CD14-positive monocyte (primary cell): ENCODE measurements at regions not wholly inside any gene's neighbourhood (a gene's known extent, or its start where the extent isn't known, plus 50 kb on each side); places are given as distances from the start of the nearest gene placed in this dataset.

ENCODE experiments used
- DNase-seq, 3 donors: peaks; one replicate each; pipeline ENCODE4 v3.0.0-alpha.2; 2011 to 2022
- H2AFZ ChIP-seq: 2 replicates; pipeline ENCODE4 v1.6.0; 2012; ENCODE audit warnings: mild to moderate bottlenecking, low read depth, low read length, inconsistent platforms; ENCODE audit not compliant: insufficient read depth, poor library complexity, severe bottlenecking
- H3K27ac ChIP-seq, 2 donors: 1 replicate in 1 of 2; 2 replicates in 1 of 2; pipeline ENCODE4 v1.5.1; 2012 to 2013; ENCODE audit warnings: low read length in 2 of 2, control low read depth in 1 of 2, inconsistent platforms in 1 of 2, low read depth in 1 of 2, mild to moderate bottlenecking in 1 of 2
- H3K27me3 ChIP-seq, 2 donors: one replicate each; pipeline versions ENCODE4 v1.6.0 to v1.6.1; 2011 to 2013; ENCODE audit warnings: low read length in 2 of 2; ENCODE audit not compliant: control insufficient read depth in 2 of 2, insufficient read depth in 2 of 2
- H3K36me3 ChIP-seq, 2 donors: replicated peaks in 1 of 2; 1 replicate in 1 of 2; 2 replicates in 1 of 2; pipeline versions ENCODE4 v1.5.1 to v1.6.1; 2012 to 2013; ENCODE audit warnings: low read length in 2 of 2, control low read depth in 1 of 2, inconsistent platforms in 1 of 2, mild to moderate bottlenecking in 1 of 2; ENCODE audit not compliant: insufficient read depth in 2 of 2, control insufficient read depth in 1 of 2
- H3K4me1 ChIP-seq, 2 donors: 1 replicate in 1 of 2; 2 replicates in 1 of 2; pipeline versions ENCODE4 v1.5.1 to v1.6.1; 2012 to 2013; ENCODE audit warnings: low read length in 2 of 2, control low read depth in 1 of 2, inconsistent platforms in 1 of 2, mild to moderate bottlenecking in 1 of 2, moderate library complexity in 1 of 2; ENCODE audit not compliant: insufficient read depth in 2 of 2, control insufficient read depth in 1 of 2
- H3K4me2 ChIP-seq: replicated peaks from 2 replicates; pipeline ENCODE3; 2012; ENCODE audit warnings: low read length, moderate library complexity, mild to moderate bottlenecking; ENCODE audit not compliant: poor library complexity, severe bottlenecking; ENCODE audit errors: extremely low read depth
- H3K4me3 ChIP-seq, 3 experiments: fragments of 200-600 bp in 1 of 3; sonication (generic) in 1 of 3; replicated peaks in 1 of 3; 1 replicate in 2 of 3; 2 replicates in 1 of 3; pipeline ENCODE4 v1.5.1; 2011 to 2013; ENCODE audit warnings: low read length in 3 of 3, mild to moderate bottlenecking in 3 of 3, control low read depth in 2 of 3, low read depth in 2 of 3, inconsistent platforms in 1 of 3, moderate library complexity in 1 of 3
- H3K79me2 ChIP-seq: 2 replicates; pipeline ENCODE4 v1.6.0; 2012; ENCODE audit warnings: mild to moderate bottlenecking, control low read depth, inconsistent platforms, low read length, moderate library complexity; ENCODE audit not compliant: insufficient read depth
- H3K9ac ChIP-seq: 2 replicates; pipeline ENCODE4 v1.6.0; 2017; ENCODE audit warnings: low read length, mild to moderate bottlenecking; ENCODE audit not compliant: insufficient read depth, poor library complexity, severe bottlenecking
- H3K9me3 ChIP-seq, 2 donors: replicated peaks in 1 of 2; 1 replicate in 1 of 2; 2 replicates in 1 of 2; pipeline versions ENCODE4 v1.5.1 to v1.6.1; 2012 to 2013; ENCODE audit warnings: low read length in 2 of 2, control low read depth in 1 of 2; ENCODE audit not compliant: control insufficient read depth in 1 of 2, insufficient read depth in 1 of 2
- H4K20me1 ChIP-seq: 2 replicates; pipeline ENCODE4 v1.6.0; 2012; ENCODE audit warnings: mild to moderate bottlenecking, low read length, control low read depth, moderate library complexity; ENCODE audit not compliant: insufficient read depth
- H3K27ac Mint-ChIP-seq, 7 donors: one replicate each; pipeline ENCODE4 v1.8.0; 2020; ENCODE audit warnings: mild to moderate bottlenecking in 7 of 7, mixed read lengths in 7 of 7, moderate library complexity in 6 of 7, inconsistent platforms in 2 of 7
- H3K27me3 Mint-ChIP-seq, 3 donors: one replicate each; pipeline ENCODE4 v1.8.0; 2021 to 2022; ENCODE audit warnings: low read depth in 3 of 3, mild to moderate bottlenecking in 3 of 3, mixed read lengths in 3 of 3, moderate library complexity in 3 of 3, inconsistent platforms in 1 of 3
- H3K36me3 Mint-ChIP-seq, 2 donors: one replicate each; pipeline ENCODE4 v1.8.0; 2020; ENCODE audit warnings: mixed read lengths in 2 of 2, inconsistent platforms in 1 of 2, mild to moderate bottlenecking in 1 of 2
- H3K4me1 Mint-ChIP-seq: one replicate; pipeline ENCODE4 v1.8.0; 2020; ENCODE audit warnings: mild to moderate bottlenecking, mixed read lengths
- H3K4me3 Mint-ChIP-seq, 2 donors: one replicate each; pipeline ENCODE4 v1.8.0; 2020; ENCODE audit warnings: mild to moderate bottlenecking in 2 of 2, mixed read lengths in 2 of 2, moderate library complexity in 1 of 2
- H3K9me3 Mint-ChIP-seq, 7 donors: one replicate each; pipeline ENCODE4 v1.8.0; 2020 to 2022; ENCODE audit warnings: mixed read lengths in 7 of 7, mild to moderate bottlenecking in 6 of 7, moderate library complexity in 6 of 7, inconsistent platforms in 2 of 7
- CTCF ChIP-seq: fragments of 200-600 bp; IDR thresholded peaks from one replicate; pipeline ENCODE4 v1.8.0; 2022; ENCODE audit warnings: antibody characterized with exemption, mild to moderate bottlenecking
- WGBS: methylation state at CpG from one replicate; pipeline ENCODE4 v1.1.5; 2013; ENCODE audit warnings: missing lambda C conversion rate; ENCODE audit not compliant: insufficient coverage; 5-methylcytosine and 5-hydroxymethylcytosine counted together
- intact Hi-C, 2 donors: fragments of 100-400 bp; cut with micrococcal nuclease; formaldehyde crosslinking; loops; one replicate each; pipeline versions ENCODE4 v1.15.0 to v1.15.1; 2023

- H3K27ac ChIP-seq, result no peak overlapping the region
- H3K79me2 ChIP-seq, result no peaks in the 10 kb centered on the region
Observed at GRCh38 chr9:79912318-79913070, 340.7 kb downstream of the TLE4 start.

DNA sequence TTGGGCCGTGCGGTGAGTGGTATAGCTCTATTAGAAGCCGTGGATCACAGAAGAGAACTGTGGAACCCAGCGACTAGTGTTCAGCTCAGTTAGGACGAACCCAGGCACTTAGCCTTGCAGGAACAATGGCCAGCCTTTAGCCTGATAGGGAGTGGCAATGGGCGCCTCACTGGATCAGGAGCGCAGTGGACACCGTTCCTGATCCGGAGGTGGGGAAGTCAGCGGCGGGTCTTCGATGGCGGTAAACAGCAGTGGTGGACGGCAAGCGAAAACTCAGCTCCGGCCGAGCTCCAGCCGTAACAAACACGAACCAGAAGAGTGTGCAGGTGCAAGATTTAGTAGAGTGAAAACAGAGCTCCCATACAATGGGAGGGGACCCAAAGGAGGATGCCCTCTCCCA lies 340.0 kb downstream of the TLE4 start:
- Histone ChIP-seq H3K9me3 (peaks cover 0 to 4% of the 10 kb centered on the region in 2 donors), H3K36me3 (no peaks in the 10 kb centered on the region), H3K9ac (no peak overlapping the region), H3K4me3 (no peak overlapping the region), H3K27ac (no peak overlapping the region), H3K4me1 (no peaks in the 10 kb centered on the region), H3K27me3 (no peaks in the 10 kb centered on the region), H2AFZ (no peak overlapping the region), H3K79me2 (no peaks in the 10 kb centered on the region), H4K20me1 (no peaks in the 10 kb centered on the region), H3K4me2 (no peak overlapping the region)
- Mint-ChIP-seq H3K9me3 (peaks cover 1 to 15% (median 4%) of the 10 kb centered on the region in 7 donors), H3K27me3 (peaks cover 0 to 5% (median 3%) of the 10 kb centered on the region in 3 donors), H3K4me1 (no peaks in the 10 kb centered on the region), H3K27ac (no peak overlapping the region), H3K36me3 (no peaks in the 10 kb centered on the region), H3K4me3 (no peak overlapping the region)
- no peak for TF ChIP-seq CTCF
- 97% methylated on average over 17 of the region's 19 CpGs for WGBS
- DNase-seq, result no peak
- intact Hi-C loops, result no loop called here

More at GRCh38 chr9:79912318-79913070, 340.7 kb downstream of the TLE4 start:
- no peak overlapping the region for H3K27ac Mint-ChIP-seq
- Histone ChIP-seq H3K9me3 (peaks cover 0 to 4% of the 10 kb centered on the region in 2 donors), H3K4me3 (no peak overlapping the region), H3K27me3 (no peaks in the 10 kb centered on the region), H2AFZ (no peak overlapping the region), H3K36me3 (no peaks in the 10 kb centered on the region), H3K9ac (no peak overlapping the region), H3K4me1 (no peaks in the 10 kb centered on the region), H4K20me1 (no peaks in the 10 kb centered on the region), H3K4me2 (no peak overlapping the region)
- no CpG with 5 or more reads among the region's 2 CpGs for WGBS
- H3K4me1 Mint-ChIP-seq, result no peaks in the 10 kb centered on the region
- TF ChIP-seq CTCF, result no peak
- DNase-seq, result no peak
- intact Hi-C loops, result no loop called here
- peaks cover 1 to 15% (median 4%) of the 10 kb centered on the region in 7 donors for H3K9me3 Mint-ChIP-seq
- no peak overlapping the region for H3K4me3 Mint-ChIP-seq
- H3K36me3 Mint-ChIP-seq, result no peaks in the 10 kb centered on the region
- H3K27me3 Mint-ChIP-seq, result peaks cover 0 to 5% (median 4%) of the 10 kb centered on the region in 3 donors
